Panc1 (cell line): ENCODE measurements at regions not wholly inside any gene's neighbourhood (a gene's known extent, or its start where the extent isn't known, plus 50 kb on each side); places are given as distances from the start of the nearest gene placed in this dataset.

ENCODE experiments used
- ATAC-seq: fragments of 200-7000 bp; cut with Tn5 transposase; 2 replicates; pipeline ENCODE4 v1.9.1; 2020; ENCODE audit warnings: mild to moderate bottlenecking, moderate library complexity
- BruUV-seq: library from RNA; stranded (reverse); fragments of 400-500 nt; replicated peaks from 2 replicates; lab custom pipeline; 2021; lab: Mats Ljungman, UMichigan
- CTCF ChIA-PET: fragments of 300-600 bp; sonication (Branson Sonifier 250); formaldehyde crosslinking; loops from one replicate; lab custom pipeline; 2022; ENCODE audit warnings: antibody characterized with exemption; lab: Charles Lee
- POLR2A ChIA-PET: fragments of 300-600 bp; sonication (Branson Sonifier 250); formaldehyde crosslinking; loops from one replicate; lab custom pipeline; 2022; ENCODE audit warnings: antibody characterized with exemption; lab: Charles Lee
- DNase-seq: peaks from one replicate; pipeline ENCODE4 v3.0.0-alpha.2; 2010; ENCODE audit warnings: low read depth, low spot score
- H3K27ac ChIP-seq: 2 replicates; pipeline ENCODE4 v1.5.1; 2011; ENCODE audit warnings: mild to moderate bottlenecking, low read length, inconsistent platforms
- H3K27me3 ChIP-seq: fragments of 200-500 bp; sonication (Bioruptor generic); 2 replicates; pipeline ENCODE4 v1.6.0; 2014; ENCODE audit warnings: low read length, inconsistent platforms; ENCODE audit not compliant: control insufficient read depth, insufficient read depth
- H3K36me3 ChIP-seq: fragments of 200-500 bp; sonication (Bioruptor generic); 2 replicates; pipeline ENCODE4 v1.5.1; 2014; ENCODE audit warnings: inconsistent platforms, mild to moderate bottlenecking, low read length, moderate library complexity; ENCODE audit not compliant: control insufficient read depth, insufficient read depth
- H3K4me1 ChIP-seq: 2 replicates; pipeline ENCODE4 v1.5.1; 2011; ENCODE audit warnings: inconsistent platforms, mild to moderate bottlenecking, low read length, moderate library complexity; ENCODE audit not compliant: control insufficient read depth, insufficient read depth
- H3K4me3 ChIP-seq, 2 experiments: 2 replicates each; pipeline ENCODE4 v1.5.1; 2011 to 2012; ENCODE audit warnings: low read depth in 2 of 2, low read length in 2 of 2, mild to moderate bottlenecking in 2 of 2, inconsistent platforms in 1 of 2, moderate library complexity in 1 of 2
- H3K9me3 ChIP-seq: fragments of 200-500 bp; sonication (Bioruptor generic); 2 replicates; pipeline ENCODE4 v1.5.1; 2014; ENCODE audit warnings: low read depth, mild to moderate bottlenecking, inconsistent platforms, low read length, moderate library complexity; ENCODE audit not compliant: control insufficient read depth, insufficient read depth
- CTCF ChIP-seq: fragments of 450-650 bp; IDR thresholded peaks from 2 replicates; pipeline ENCODE4 v1.5.1; 2017; ENCODE audit warnings: mild to moderate bottlenecking
- POLR2AphosphoS5 ChIP-seq: IDR thresholded peaks from 2 replicates; pipeline ENCODE4 v1.6.1; 2012; ENCODE audit warnings: mild to moderate bottlenecking, low read depth, low read length, moderate library complexity
- REST ChIP-seq, 2 experiments: IDR thresholded peaks; 2 replicates each; pipeline ENCODE4 v1.6.1; 2011 to 2012; ENCODE audit warnings: low read depth in 2 of 2, control low read depth in 1 of 2, low read length in 1 of 2, mild to moderate bottlenecking in 1 of 2, moderate library complexity in 1 of 2; ENCODE audit not compliant: insufficient read depth in 1 of 2
- SIN3A ChIP-seq: IDR thresholded peaks from 2 replicates; pipeline ENCODE4 v1.6.1; 2012; ENCODE audit warnings: low read depth, mild to moderate bottlenecking, low read length, moderate library complexity, borderline replicate concordance; ENCODE audit not compliant: insufficient read depth
- TCF7L2 ChIP-seq: IDR thresholded peaks from 2 replicates; pipeline ENCODE4 v1.6.1; 2011; ENCODE audit warnings: mild to moderate bottlenecking, low read depth, low read length, inconsistent platforms
- in situ Hi-C: cut with HindIII; loops from 2 replicates; pipeline ENCODE4 v1.10.0; 2016; ENCODE audit warnings: low sequenced_read_pairs, low pct_unique_long_range_greater_than_20kb
- intact Hi-C: fragments of 100-400 bp; cut with micrococcal nuclease; formaldehyde crosslinking; loops from one replicate; pipeline ENCODE4 v1.10.0; 2022; ENCODE audit not compliant: unreplicated experiment

GRCh38 chr3:94779699-94780098 is 716.8 kb downstream of the NSUN3 start:
- no peaks in the 10 kb centered on the region for H3K36me3 ChIP-seq
- H3K4me1 ChIP-seq = no peaks in the 10 kb centered on the region
- CTCF ChIA-PET = no interaction called here
- ATAC-seq (no peak), DNase-seq (no peak)
- TF ChIP-seq REST (IDR thresholded peaks at IDR 0.05; ENCODE audit: insufficient read depth in 1 of 2, low read depth in 2 of 2, low read length in 1 of 2) = no peak
- TF ChIP-seq TCF7L2 = no peak
- no peak for TF ChIP-seq CTCF
- no peak for TF ChIP-seq SIN3A
- TF ChIP-seq POLR2AphosphoS5 = no peak
- no peak overlapping the region for H3K4me3 ChIP-seq
- no TSS peak for BruUV-seq
- intact Hi-C loops = no loop called here
- POLR2A ChIA-PET = no interaction called here
- H3K9me3 ChIP-seq = no peaks in the 10 kb centered on the region; the same call in 1 of the 2 replicates
- in situ Hi-C loops = no loop called here
- no peak overlapping the region for H3K27ac ChIP-seq
- no peaks in the 10 kb centered on the region for H3K27me3 ChIP-seq

- TF ChIP-seq REST (IDR thresholded peaks at IDR 0.05; ENCODE audit: insufficient read depth in 1 of 2, low read depth in 2 of 2, low read length in 1 of 2) = no peak
- TF ChIP-seq POLR2AphosphoS5 = no peak
- no peak for TF ChIP-seq CTCF
- ATAC-seq = no peak
- Histone ChIP-seq H3K9me3 (no peaks in the 10 kb centered on the region; the same call in 1 of the 2 replicates), H3K27ac (no peak overlapping the region), H3K4me1 (no peaks in the 10 kb centered on the region), H3K4me3 (no peak overlapping the region), H3K27me3 (no peaks in the 10 kb centered on the region), H3K36me3 (no peaks in the 10 kb centered on the region)
- in situ Hi-C loops (no loop called here), intact Hi-C loops (no loop called here)
- CTCF ChIA-PET = no interaction called here
- no peak for DNase-seq
- no TSS peak for BruUV-seq
- POLR2A ChIA-PET = no interaction called here
These were observed 721.4 kb downstream of the NSUN3 start for GRCh38 chr3:94784274-94784673.
